Neural progenitor cell (in vitro differentiated cells): ENCODE measurements at regions not wholly inside any gene's neighbourhood (a gene's known extent, or its start where the extent isn't known, plus 50 kb on each side); places are given as distances from the start of the nearest gene placed in this dataset.
"Not testable (repeated sequence)": the region's sequence is repeated elsewhere in the genome, so short reads cannot be mapped to it uniquely, and the experiment has no call there.

Source experiments
- DNase-seq: peaks from one replicate; pipeline ENCODE4 v3.0.0-alpha.2; 2016; ENCODE audit warnings: low spot score
- H2AFZ ChIP-seq: fragments of 200-600 bp; sonication (generic); replicated peaks from 2 replicates; pipeline ENCODE4 v1.6.1; 2016; ENCODE audit warnings: antibody characterized with exemption
- H3F3A ChIP-seq: fragments of 200-600 bp; sonication (generic); 2 replicates; pipeline ENCODE4 v1.6.1; 2016; ENCODE audit warnings: antibody characterized with exemption, low read depth
- H3K27ac ChIP-seq: fragments of 200-600 bp; sonication (generic); 2 replicates; pipeline ENCODE4 v1.5.1; 2016; ENCODE audit warnings: mild to moderate bottlenecking
- H3K27me3 ChIP-seq: fragments of 200-600 bp; sonication (generic); 2 replicates; pipeline ENCODE4 v1.6.1; 2016; ENCODE audit warnings: mild to moderate bottlenecking, moderate library complexity
- H3K36me3 ChIP-seq: fragments of 200-600 bp; sonication (generic); 2 replicates; pipeline ENCODE4 v1.5.1; 2016
- H3K4me1 ChIP-seq: fragments of 200-600 bp; sonication (generic); 2 replicates; pipeline ENCODE4 v1.6.1; 2016; ENCODE audit warnings: mixed run types
- H3K4me2 ChIP-seq: fragments of 200-600 bp; sonication (generic); 2 replicates; pipeline ENCODE4 v1.6.1; 2016
- H3K4me3 ChIP-seq: fragments of 200-600 bp; sonication (generic); 2 replicates; pipeline ENCODE4 v1.5.1; 2016
- H3K79me2 ChIP-seq: fragments of 200-600 bp; sonication (generic); 2 replicates; pipeline ENCODE4 v1.6.1; 2016; ENCODE audit warnings: low read depth
- H3K9ac ChIP-seq: fragments of 200-600 bp; sonication (generic); 2 replicates; pipeline ENCODE4 v1.6.1; 2016
- H3K9me3 ChIP-seq: fragments of 200-600 bp; sonication (generic); 2 replicates; pipeline ENCODE4 v1.5.1; 2016; ENCODE audit warnings: low read depth
- H4K20me1 ChIP-seq: fragments of 200-600 bp; sonication (generic); 2 replicates; pipeline ENCODE4 v1.6.1; 2016; ENCODE audit warnings: low read depth
- H3K27ac Mint-ChIP-seq: 3 replicates; pipeline ENCODE4 v1.8.0; 2021; ENCODE audit warnings: mixed read lengths
- H3K27me3 Mint-ChIP-seq: 2 replicates; pipeline ENCODE4 v1.8.0; 2022; ENCODE audit warnings: low read depth, mild to moderate bottlenecking, inconsistent platforms, moderate library complexity, mixed read lengths; ENCODE audit not compliant: insufficient read depth
- H3K36me3 Mint-ChIP-seq: 3 replicates; pipeline ENCODE4 v1.8.0; 2021; ENCODE audit warnings: mixed read lengths
- H3K4me1 Mint-ChIP-seq: 3 replicates; pipeline ENCODE4 v1.8.0; 2021; ENCODE audit warnings: mixed read lengths
- H3K4me3 Mint-ChIP-seq: 3 replicates; pipeline ENCODE4 v1.8.0; 2021; ENCODE audit warnings: mild to moderate bottlenecking, moderate library complexity, mixed read lengths
- H3K9me3 Mint-ChIP-seq: 3 replicates; pipeline ENCODE4 v1.8.0; 2020; ENCODE audit warnings: mixed read lengths

DNA sequence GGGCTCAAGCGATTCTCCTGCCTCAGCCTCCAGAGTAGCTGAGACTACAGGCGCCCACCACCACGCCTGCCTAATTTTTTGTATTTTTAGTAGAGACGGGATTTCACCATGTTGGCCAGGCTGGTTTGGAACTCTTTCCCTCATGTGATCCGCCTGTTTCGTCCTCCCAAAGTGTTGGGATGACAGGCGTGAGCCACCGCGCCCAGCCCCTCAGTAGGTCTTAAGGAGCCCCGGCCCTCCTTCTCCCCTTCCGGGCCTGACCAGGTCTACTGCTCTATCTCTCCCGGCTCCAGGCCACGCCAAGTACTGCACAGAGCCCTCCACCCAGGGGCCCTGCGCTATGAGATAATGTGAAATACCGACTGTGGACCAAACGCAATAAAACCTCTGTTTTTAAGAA lies 785.5 kb downstream of the FOXD4L5 start:
- H3K27me3 ChIP-seq = peaks cover 46% of the 10 kb centered on the region
- not testable (repeated sequence) for H3K4me1 Mint-ChIP-seq, H3K36me3 Mint-ChIP-seq, DNase-seq, H4K20me1 ChIP-seq, H3K9ac ChIP-seq, H3F3A ChIP-seq, H3K36me3 ChIP-seq, H3K9me3 Mint-ChIP-seq, H3K27ac ChIP-seq, H3K4me3 Mint-ChIP-seq, H3K4me1 ChIP-seq, H3K9me3 ChIP-seq, H3K4me2 ChIP-seq, H2AFZ ChIP-seq, H3K27me3 Mint-ChIP-seq, H3K27ac Mint-ChIP-seq, H3K4me3 ChIP-seq, H3K79me2 ChIP-seq

DNA sequence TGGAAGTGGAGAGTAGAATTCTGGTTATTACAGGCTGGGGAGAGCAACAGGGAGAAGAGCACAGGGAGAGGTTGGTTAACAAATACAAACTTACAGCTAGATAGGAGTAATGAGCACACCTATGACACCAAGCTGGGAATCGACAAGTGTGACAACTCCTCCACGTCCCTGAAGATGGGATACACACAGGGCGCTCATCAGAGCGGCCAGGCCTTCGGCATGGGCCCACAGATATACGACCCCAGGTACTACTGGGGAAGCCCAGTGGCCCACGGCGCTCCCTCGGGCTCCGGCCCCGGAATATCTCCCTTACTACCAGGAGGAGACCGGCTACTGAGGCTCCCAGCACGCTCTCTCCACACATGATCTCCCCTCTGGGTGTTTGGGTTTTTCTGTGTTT lies 786.6 kb downstream of the FOXD4L5 start:
- not testable (repeated sequence) for H3K79me2 ChIP-seq, H4K20me1 ChIP-seq, H3K9ac ChIP-seq, H3K36me3 ChIP-seq, H3K4me2 ChIP-seq, H3K27ac ChIP-seq, H3K27me3 Mint-ChIP-seq, H3K9me3 Mint-ChIP-seq, H3F3A ChIP-seq, H3K4me3 Mint-ChIP-seq, H2AFZ ChIP-seq, H3K9me3 ChIP-seq, H3K4me1 ChIP-seq, DNase-seq, H3K4me1 Mint-ChIP-seq, H3K4me3 ChIP-seq, H3K36me3 Mint-ChIP-seq, H3K27ac Mint-ChIP-seq
- H3K27me3 ChIP-seq = peaks cover 55% of the 10 kb centered on the region

DNA sequence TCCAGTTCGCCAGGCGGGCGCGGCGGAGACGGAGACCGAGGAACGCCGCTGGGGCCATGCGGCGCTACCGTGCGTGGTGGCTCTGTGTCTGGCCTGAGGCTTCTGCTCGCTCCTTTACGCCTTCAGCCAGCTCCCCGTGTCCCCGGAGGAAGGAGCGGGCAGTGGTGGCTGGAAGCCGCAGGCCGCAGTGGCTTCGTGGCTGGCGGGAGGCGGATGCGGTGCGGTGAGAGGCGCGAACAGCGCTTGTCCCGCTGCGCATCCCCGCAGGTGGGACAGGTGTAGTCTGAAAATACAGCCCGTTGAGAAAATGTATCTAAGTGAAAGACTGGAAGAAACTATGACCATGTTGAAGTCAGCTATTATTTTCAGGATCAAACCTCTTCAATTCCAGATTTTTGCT lies 796.5 kb downstream of the FOXD4L5 start:
- H3K36me3 ChIP-seq, H3K27ac ChIP-seq, H3K4me3 Mint-ChIP-seq, H3K9me3 ChIP-seq, H3K79me2 ChIP-seq, H3K27me3 Mint-ChIP-seq, DNase-seq, H4K20me1 ChIP-seq, H3F3A ChIP-seq, H3K27ac Mint-ChIP-seq, H3K4me3 ChIP-seq, H3K9me3 Mint-ChIP-seq, H3K36me3 Mint-ChIP-seq, H3K4me2 ChIP-seq, H2AFZ ChIP-seq, H3K4me1 ChIP-seq, H3K9ac ChIP-seq, H3K4me1 Mint-ChIP-seq: not testable (repeated sequence)
- H3K27me3 ChIP-seq = peaks cover 47% of the 10 kb centered on the region

DNA sequence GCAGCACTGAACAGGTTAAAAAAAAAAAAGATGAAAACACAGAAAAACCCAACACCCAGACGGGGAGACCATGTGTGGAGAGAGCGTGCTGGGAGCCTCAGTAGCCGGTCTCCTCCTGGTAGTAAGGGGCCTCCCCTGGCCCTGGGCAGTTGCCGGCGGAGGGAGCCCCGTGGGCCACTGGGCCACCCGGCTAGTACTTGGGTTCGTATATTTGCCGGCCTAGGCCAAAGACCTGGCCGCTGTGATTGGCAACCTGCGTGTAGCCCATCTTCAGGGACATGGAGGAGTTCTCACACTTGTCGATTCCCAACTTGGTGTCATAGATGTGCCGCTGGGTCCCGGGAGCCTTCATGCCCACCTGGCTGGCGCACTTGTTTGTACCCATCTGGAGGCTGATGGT lies 798.9 kb downstream of the FOXD4L5 start:
- H3F3A ChIP-seq, H3K27ac ChIP-seq, H3K36me3 Mint-ChIP-seq, H3K4me3 ChIP-seq, H3K4me2 ChIP-seq, H3K4me1 Mint-ChIP-seq, H4K20me1 ChIP-seq, H3K27me3 Mint-ChIP-seq, H2AFZ ChIP-seq, DNase-seq, H3K9me3 ChIP-seq, H3K27ac Mint-ChIP-seq, H3K9ac ChIP-seq, H3K4me1 ChIP-seq, H3K9me3 Mint-ChIP-seq, H3K79me2 ChIP-seq, H3K4me3 Mint-ChIP-seq, H3K36me3 ChIP-seq: not testable (repeated sequence)
- H3K27me3 ChIP-seq = peaks cover 55% of the 10 kb centered on the region

DNA sequence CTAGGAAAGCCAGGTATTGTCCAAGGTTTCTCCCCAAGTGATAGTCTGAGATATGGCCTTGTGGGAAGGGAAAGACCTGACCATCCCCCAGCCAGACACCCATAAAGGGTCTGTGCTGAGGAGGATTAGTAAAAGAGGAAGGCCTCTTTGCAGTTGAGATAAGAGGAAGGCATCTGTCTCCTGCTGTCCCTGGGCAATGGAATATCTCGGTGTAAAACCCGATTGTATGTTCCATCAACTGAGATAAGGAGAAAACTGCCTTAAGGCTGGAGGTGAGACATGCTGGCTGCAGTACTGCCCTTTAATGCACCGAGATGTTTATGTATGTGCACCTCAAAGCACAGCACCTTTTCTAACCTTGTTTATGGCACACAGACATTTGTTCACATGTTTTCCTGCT lies 805.9 kb downstream of the FOXD4L5 start:
- H3K9me3 Mint-ChIP-seq, H3K36me3 Mint-ChIP-seq, H3K27ac Mint-ChIP-seq, H3K9ac ChIP-seq, H3K4me3 Mint-ChIP-seq, H3K27ac ChIP-seq, H4K20me1 ChIP-seq, H3K4me2 ChIP-seq, H3K79me2 ChIP-seq, H3F3A ChIP-seq, H3K4me1 ChIP-seq, H3K9me3 ChIP-seq, H3K4me3 ChIP-seq, H3K4me1 Mint-ChIP-seq, DNase-seq, H2AFZ ChIP-seq, H3K27me3 Mint-ChIP-seq, H3K36me3 ChIP-seq: not testable (repeated sequence)
- peaks cover 43% of the 10 kb centered on the region for H3K27me3 ChIP-seq

DNA sequence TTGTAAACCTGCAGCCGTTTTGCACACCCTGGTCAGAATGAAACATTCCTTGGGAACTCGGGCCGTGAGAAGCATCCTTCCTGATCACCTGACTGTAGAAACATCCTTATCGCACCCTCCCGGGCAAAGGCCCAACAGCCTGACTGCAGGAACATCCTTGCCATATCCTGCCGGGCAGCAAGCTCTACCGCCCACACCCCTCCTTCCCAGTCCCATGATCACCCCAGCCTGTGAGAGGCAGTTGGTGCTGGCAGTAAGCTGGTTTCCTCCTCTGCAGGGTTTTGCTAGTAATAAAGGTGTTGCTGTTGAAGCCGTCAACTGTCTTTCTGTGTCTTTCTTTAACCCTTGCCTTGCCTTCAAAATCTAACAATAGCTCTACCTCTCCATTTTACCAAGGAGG lies 816.1 kb downstream of the FOXD4L5 start:
- not testable (repeated sequence) for H3K27me3 Mint-ChIP-seq, H3K9me3 Mint-ChIP-seq, H3F3A ChIP-seq, H3K4me1 Mint-ChIP-seq, H3K4me1 ChIP-seq, H3K4me3 ChIP-seq, DNase-seq, H3K9ac ChIP-seq, H3K27me3 ChIP-seq, H2AFZ ChIP-seq, H3K79me2 ChIP-seq, H3K9me3 ChIP-seq, H3K27ac ChIP-seq, H4K20me1 ChIP-seq, H3K4me3 Mint-ChIP-seq, H3K36me3 ChIP-seq, H3K4me2 ChIP-seq, H3K36me3 Mint-ChIP-seq, H3K27ac Mint-ChIP-seq

DNA sequence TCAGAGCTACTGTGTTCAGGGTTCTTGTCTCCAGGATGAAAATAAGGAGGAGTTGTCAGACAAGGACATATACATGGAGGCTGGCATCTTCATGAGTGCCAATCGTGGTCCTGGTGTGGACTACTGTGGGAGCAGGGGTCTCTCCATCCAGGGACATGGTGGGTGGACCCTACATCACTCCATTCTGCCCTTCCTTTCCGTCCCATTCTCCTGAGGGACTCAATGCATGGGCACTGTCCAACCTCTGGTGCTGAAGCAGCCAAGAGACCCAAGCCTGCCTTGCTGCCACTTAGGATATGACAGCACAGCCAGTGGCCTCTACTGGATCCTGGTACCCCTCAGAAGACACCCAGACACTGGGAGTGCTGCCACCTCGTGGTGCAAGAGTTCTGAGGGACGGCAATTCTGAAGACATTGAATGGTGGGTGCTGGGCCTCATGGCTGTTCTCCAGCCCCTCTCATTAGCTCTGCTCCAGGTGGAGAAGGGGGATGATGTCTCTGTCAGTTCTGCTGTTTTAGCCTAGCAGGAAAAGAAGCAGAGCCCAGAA lies 818.9 kb downstream of the FOXD4L5 start:
- H2AFZ ChIP-seq, H3K27ac Mint-ChIP-seq, H3K4me1 Mint-ChIP-seq, H3K4me3 Mint-ChIP-seq, H3K4me3 ChIP-seq, H3K9me3 Mint-ChIP-seq, H3K36me3 ChIP-seq, DNase-seq, H3K27ac ChIP-seq, H3F3A ChIP-seq, H4K20me1 ChIP-seq, H3K4me1 ChIP-seq, H3K9me3 ChIP-seq, H3K9ac ChIP-seq, H3K27me3 Mint-ChIP-seq, H3K36me3 Mint-ChIP-seq, H3K4me2 ChIP-seq, H3K27me3 ChIP-seq, H3K79me2 ChIP-seq: not testable (repeated sequence)

DNA sequence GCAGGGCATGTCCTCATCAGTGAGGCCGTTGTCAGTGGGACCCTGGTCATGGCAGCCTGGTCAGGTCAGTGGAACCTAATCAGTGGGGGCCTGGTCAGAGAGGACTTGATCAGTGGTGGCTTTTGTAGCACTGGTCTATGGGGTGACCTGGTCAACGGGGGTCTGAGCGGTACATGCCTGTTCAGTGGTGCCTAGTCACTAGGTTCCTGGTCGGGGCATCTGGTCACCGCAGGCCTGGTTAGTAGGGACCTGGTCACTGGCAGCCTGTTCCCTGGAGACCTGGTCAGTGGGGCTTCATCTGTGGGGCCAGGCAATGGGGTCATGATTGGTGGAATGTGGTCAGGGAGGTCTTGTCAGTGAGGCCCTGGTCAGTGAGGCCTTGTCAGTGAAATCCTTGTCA lies 823.1 kb downstream of the FOXD4L5 start:
- H3K79me2 ChIP-seq, H3F3A ChIP-seq, H3K4me1 ChIP-seq, H3K27me3 ChIP-seq, H3K27ac Mint-ChIP-seq, DNase-seq, H3K4me3 Mint-ChIP-seq, H3K4me1 Mint-ChIP-seq, H3K27ac ChIP-seq, H3K4me3 ChIP-seq, H3K4me2 ChIP-seq, H2AFZ ChIP-seq, H3K27me3 Mint-ChIP-seq, H3K9me3 Mint-ChIP-seq, H3K36me3 ChIP-seq, H4K20me1 ChIP-seq, H3K9ac ChIP-seq, H3K9me3 ChIP-seq, H3K36me3 Mint-ChIP-seq: not testable (repeated sequence)
